Activated naive CD4-positive, alpha-beta T cell treated with anti-CD3 and anti-CD28 coated beads, Interleukin-2, amount 50 U/mL, for 24 hours (primary cell): ENCODE measurements at regions not wholly inside any gene's neighbourhood (a gene's known extent, or its start where the extent isn't known, plus 50 kb on each side); places are given as distances from the start of the nearest gene placed in this dataset.
"Not testable (repeated sequence)": the region's sequence is repeated elsewhere in the genome, so short reads cannot be mapped to it uniquely, and the experiment has no call there.

Experiments used
- H3K27ac Mint-ChIP-seq: one replicate; pipeline ENCODE4 v1.8.0; 2021; ENCODE audit warnings: mild to moderate bottlenecking, mixed read lengths
- H3K27me3 Mint-ChIP-seq: one replicate; pipeline ENCODE4 v1.8.0; 2021; ENCODE audit warnings: mixed read lengths
- H3K36me3 Mint-ChIP-seq: one replicate; pipeline ENCODE4 v1.8.0; 2021; ENCODE audit warnings: mixed read lengths
- H3K4me1 Mint-ChIP-seq: one replicate; pipeline ENCODE4 v1.8.0; 2021; ENCODE audit warnings: mixed read lengths
- H3K4me3 Mint-ChIP-seq: one replicate; pipeline ENCODE4 v1.8.0; 2021; ENCODE audit warnings: mild to moderate bottlenecking, mixed read lengths
- H3K9me3 Mint-ChIP-seq: one replicate; pipeline ENCODE4 v1.8.0; 2021; ENCODE audit warnings: mixed read lengths

DNA sequence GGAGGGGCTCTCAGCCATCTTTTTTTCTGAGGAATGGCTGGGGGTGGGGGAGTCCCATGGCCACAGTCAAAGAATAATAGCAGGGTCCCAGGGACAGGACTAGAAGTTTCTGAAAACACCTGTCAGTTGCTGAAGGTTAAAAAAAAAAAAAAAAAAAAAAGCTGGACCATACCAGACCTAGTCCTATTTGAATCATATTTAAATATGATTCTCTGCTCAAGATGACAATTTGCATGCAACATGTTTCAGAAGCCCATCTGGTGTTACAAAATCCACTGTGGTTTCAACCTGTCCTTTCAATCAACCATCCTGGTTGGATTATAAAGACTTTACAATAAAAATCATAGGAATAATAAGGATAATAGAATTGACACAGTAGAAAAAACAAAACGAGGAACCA, 153.7 kb downstream of the TENT5C start:
- H3K27ac Mint-ChIP-seq: no peak overlapping the region
- H3K27me3 Mint-ChIP-seq: no peaks in the 10 kb centered on the region
- no peak overlapping the region for H3K4me3 Mint-ChIP-seq
- peaks cover 6% of the 10 kb centered on the region for H3K4me1 Mint-ChIP-seq
- no peaks in the 10 kb centered on the region for H3K36me3 Mint-ChIP-seq
- no peaks in the 10 kb centered on the region for H3K9me3 Mint-ChIP-seq

DNA sequence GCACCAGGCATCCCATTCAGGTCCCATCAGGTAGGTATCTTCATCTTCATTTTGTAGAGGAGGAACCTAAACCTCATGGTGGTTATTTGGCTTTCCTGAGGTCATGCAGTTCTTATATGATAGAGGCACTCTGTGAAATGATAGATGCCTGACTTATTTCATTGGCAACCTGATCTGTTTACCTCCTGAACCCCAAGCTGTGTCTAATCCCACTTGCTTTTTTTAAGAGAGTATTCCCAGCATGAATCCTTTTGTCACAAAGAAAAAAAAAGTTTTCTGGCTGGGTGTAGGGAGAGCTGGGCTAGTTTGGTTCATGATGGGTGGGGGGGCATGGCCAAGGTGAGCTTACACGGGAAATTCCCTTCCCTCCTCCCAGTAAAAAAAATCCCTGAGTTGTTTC, 154.2 kb downstream of the TENT5C start:
- Mint-ChIP-seq H3K4me1 (peaks cover 6% of the 10 kb centered on the region), H3K27ac (no peak overlapping the region), H3K27me3 (no peaks in the 10 kb centered on the region), H3K9me3 (no peaks in the 10 kb centered on the region), H3K36me3 (no peaks in the 10 kb centered on the region), H3K4me3 (no peak overlapping the region)

DNA sequence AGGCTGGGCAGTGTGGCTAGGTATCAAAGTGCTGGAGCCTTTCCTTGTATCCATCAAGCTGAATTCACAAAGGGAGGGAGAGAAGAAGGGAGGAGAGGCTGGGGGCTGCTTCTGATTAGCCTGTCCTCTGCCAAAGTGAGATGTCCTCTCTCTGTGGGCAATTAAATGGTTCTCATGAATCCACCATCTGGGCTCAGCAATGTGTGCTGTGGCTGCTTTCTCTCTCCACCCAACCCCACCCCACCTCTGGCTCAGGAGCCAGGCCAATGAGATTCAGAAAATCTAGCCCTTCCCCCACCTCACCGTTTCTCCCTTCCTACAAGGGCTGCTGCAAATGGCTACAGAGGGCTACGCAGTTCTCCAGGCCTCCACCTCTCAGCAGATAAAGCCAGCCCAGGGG, 154.6 kb downstream of the TENT5C start:
- Mint-ChIP-seq H3K27ac (no peak overlapping the region), H3K36me3 (no peaks in the 10 kb centered on the region), H3K4me1 (peaks cover 6% of the 10 kb centered on the region), H3K4me3 (no peak overlapping the region), H3K27me3 (no peaks in the 10 kb centered on the region), H3K9me3 (no peaks in the 10 kb centered on the region)

DNA sequence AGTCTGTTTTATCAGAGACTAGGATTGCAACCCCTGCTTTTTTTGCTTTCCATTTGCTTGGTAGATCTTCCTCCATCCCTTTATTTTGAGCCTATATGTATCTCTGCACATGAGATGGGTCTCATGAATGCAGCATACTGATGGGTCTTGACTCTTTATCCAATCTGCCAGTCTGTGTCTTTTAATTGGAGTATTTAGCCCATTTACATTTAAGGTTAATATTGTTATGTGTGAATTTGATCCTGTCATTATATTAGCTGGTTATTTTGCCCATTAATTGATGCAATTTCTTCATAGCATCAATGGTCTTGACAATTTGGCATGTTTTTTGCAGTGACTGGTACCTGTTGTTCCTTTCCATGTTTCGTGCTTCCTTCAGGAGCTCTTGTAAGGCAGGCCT, 161.7 kb downstream of the GDAP2 start:
- Mint-ChIP-seq H3K36me3 (peaks cover 16% of the 10 kb centered on the region), H3K9me3 (peaks cover 26% of the 10 kb centered on the region), H3K27me3 (peaks cover 17% of the 10 kb centered on the region)
- not testable (repeated sequence) for H3K4me3 Mint-ChIP-seq, H3K27ac Mint-ChIP-seq, H3K4me1 Mint-ChIP-seq

DNA sequence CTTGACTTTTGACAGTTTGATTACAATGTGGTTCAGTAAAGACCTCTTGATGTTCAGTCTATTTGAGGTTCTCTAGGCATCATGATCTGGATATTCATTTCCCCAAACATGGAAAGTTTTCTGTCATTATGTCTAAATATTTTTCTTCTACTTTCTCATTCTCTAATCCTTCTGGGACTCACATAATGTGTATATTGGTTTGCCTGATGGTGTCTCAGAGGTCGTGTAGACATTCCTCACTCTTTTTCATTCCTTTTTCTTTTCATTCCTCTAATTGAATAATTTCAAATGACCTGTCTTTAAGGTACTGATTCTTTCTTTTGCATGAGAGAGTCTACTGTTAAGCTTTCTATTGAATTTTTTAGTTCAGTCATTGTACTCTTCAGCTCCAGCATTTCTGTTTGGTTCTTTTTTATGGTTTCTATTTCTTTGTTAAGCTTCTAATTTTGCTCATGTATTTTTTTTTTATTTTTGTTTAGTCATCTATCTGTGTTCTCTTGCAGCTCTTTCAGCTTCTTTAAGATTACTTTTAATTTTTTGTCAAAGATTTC, 158.4 kb downstream of the GDAP2 start:
- peaks cover 30% of the 10 kb centered on the region for H3K9me3 Mint-ChIP-seq
- no peak overlapping the region for H3K27ac Mint-ChIP-seq
- H3K27me3 Mint-ChIP-seq: peaks cover 21% of the 10 kb centered on the region

DNA sequence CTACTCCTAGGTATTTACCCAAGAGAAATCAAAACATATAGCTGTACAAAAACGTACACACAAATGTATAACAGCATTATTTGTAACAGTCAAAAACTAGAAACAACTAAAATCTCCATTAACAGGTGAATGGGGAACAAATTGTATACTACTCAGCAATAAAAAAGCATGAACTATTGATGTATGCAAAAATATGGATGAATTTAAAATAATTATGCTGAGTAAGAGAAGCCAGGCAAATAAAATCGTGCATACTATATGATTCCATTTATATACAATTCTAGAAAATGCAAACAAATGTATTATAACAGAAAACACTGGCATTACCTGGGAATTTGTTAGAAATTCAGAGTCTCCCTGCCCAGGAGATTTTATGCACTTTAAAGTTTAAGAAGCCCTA, 150.1 kb downstream of the GDAP2 start:
- Mint-ChIP-seq H3K27me3 (peaks cover 5% of the 10 kb centered on the region), H3K4me3 (no peak overlapping the region), H3K9me3 (no peaks in the 10 kb centered on the region), H3K4me1 (no peaks in the 10 kb centered on the region), H3K36me3 (peaks cover 2% of the 10 kb centered on the region), H3K27ac (no peak overlapping the region)

More for the DNA sequence above, 158.4 kb downstream of the GDAP2 start:
- H3K36me3 Mint-ChIP-seq: peaks cover 16% of the 10 kb centered on the region
- H3K4me3 Mint-ChIP-seq: no peak overlapping the region
- no peaks in the 10 kb centered on the region for H3K4me1 Mint-ChIP-seq

DNA sequence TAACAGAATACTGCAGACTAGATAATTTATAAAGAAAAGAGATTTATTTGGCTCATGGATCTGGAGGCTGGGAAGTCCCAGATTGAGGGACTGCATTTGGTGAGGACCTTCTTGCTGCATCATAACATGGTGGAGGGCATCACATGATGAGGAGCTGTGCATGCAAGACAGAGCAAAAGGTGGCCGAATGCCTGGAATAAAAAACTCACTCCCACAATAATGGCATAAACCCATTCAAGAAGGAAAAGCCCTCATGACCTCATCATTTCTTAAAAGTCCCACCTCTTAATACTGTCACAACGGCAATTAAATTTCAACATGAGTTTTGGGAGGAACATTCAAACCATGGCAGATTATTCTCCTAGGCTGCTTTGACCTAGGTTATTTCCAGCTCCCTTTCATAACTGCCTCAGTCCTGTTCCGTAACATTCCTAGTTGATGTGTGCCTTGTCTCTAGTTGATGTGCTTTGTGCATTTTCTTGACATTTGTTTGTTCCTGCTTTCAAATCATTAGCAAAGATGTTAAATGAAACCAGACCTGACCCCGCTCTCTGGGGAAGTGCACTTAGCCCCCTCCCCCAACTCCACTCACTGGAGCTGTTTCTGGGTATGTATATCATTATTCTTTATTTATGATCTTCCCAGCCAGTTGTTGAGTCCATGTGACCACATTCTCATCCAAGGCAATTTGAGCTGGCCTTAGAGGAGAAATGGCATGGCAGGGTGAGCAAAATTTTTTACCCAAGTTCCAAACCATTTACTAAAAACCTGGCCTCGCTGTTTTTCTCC, 148.5 kb downstream of the GDAP2 start:
- Mint-ChIP-seq H3K27me3 (peaks cover 4% of the 10 kb centered on the region), H3K27ac (no peak overlapping the region), H3K4me1 (peaks cover 6% of the 10 kb centered on the region), H3K9me3 (no peaks in the 10 kb centered on the region), H3K36me3 (peaks cover 2% of the 10 kb centered on the region), H3K4me3 (no peak overlapping the region)

DNA sequence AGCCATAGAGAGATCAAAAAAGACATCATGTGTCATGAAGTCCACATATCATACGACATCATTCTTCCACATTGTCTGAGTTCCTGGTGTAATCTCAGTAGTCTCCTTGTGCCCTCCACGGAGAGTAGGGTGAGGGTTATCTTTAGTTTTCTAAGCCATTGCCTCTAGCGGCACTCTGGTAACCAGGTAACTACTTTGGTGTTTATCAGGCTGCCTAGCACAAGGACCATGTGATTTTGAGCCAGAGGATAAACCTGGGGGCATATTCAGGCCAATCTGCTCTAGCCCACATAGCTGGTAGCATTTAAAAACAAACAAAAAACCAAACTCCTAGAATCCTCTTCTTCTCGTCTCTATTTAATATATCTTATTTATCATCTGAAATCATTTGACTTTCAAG, 147.4 kb downstream of the GDAP2 start:
- H3K27ac Mint-ChIP-seq: no peak overlapping the region
- peaks cover 6% of the 10 kb centered on the region for H3K4me1 Mint-ChIP-seq
- H3K36me3 Mint-ChIP-seq: peaks cover 2% of the 10 kb centered on the region
- peaks cover 8% of the 10 kb centered on the region for H3K27me3 Mint-ChIP-seq
- no peaks in the 10 kb centered on the region for H3K9me3 Mint-ChIP-seq
- H3K4me3 Mint-ChIP-seq: no peak overlapping the region

DNA sequence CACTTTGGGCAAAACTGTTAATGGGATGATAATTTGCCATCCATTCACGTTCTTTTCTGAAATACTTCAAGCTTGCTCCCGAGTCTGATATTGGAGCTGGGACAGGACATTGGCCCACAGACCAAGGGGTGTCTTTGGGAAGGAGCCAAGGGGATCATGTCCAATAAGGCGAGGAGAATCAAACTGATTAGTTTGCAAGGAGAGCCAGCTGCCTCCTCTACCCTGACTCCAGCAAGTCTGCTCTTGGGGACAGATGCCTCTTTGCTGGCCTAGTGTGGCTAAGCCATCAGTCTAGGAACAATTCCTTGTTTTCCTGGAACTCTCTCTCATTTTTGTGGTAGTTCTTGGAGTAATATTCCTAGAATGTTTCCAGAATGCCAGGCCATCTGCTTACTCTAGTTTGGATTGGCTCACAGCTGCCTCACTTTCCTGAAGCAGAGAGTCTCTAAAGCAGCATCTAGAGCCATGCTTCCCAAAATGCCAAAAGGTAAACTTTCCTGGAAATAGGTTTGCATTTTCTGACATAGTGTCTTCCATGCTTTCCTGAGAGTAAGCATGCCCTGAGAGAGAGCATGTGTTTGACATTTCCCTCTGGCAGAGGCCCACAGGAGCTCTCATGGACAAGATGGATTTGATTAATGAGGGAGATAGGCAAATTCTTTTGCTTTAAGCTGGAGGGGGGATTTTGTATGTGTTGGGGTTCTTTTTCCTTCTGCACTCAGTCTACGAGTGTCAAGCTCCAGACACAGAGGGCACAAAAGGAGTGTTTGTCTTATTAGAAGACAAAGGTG, 145.6 kb downstream of the GDAP2 start:
- Mint-ChIP-seq H3K4me1 (peaks cover 6% of the 10 kb centered on the region), H3K27ac (no peak overlapping the region), H3K9me3 (no peaks in the 10 kb centered on the region), H3K4me3 (no peak overlapping the region), H3K36me3 (no peaks in the 10 kb centered on the region), H3K27me3 (peaks cover 5% of the 10 kb centered on the region)

DNA sequence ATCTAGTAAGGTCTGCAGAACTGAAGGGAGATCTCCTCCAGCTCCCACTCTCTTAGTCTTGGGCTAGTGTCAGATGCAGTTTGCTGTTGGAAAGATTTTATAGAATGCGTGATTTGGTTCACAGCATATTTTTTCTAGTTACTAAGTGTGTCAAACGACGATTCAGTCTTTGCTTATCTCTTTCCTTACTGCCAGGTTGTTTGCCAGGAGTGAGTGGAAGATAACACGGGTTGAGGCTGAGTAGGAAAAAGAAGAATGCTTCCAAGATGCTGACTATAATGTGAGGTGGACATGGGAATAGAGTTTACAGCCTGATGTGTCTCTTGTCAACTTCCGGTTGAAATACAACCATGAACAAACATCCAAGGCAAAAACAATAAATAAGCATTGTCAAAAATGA, 141.4 kb downstream of the GDAP2 start:
- H3K27ac Mint-ChIP-seq: no peak overlapping the region
- no peaks in the 10 kb centered on the region for H3K36me3 Mint-ChIP-seq
- no peaks in the 10 kb centered on the region for H3K9me3 Mint-ChIP-seq

DNA sequence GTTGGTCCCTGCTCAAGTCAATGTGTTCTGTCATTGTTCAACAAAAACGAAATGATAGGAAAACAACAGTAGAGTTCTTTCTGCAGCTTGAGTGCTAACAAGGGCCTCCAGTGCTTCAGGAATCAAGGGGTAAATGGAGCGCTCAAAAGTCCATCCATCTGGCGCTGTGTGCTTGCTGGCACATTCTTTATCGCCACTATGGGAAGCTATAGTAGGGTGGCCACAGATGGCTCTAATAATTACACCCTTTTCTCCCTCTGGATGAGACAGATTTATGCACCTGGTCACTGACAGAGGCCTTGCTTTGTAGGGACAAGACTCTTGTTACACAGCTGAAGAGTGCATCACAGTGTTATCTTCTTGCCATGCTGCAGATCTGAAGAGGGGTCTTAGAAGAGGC, 136.0 kb downstream of the GDAP2 start:
- Mint-ChIP-seq H3K9me3 (no peaks in the 10 kb centered on the region), H3K4me1 (no peaks in the 10 kb centered on the region), H3K27ac (no peak overlapping the region), H3K36me3 (no peaks in the 10 kb centered on the region), H3K27me3 (peaks cover 5% of the 10 kb centered on the region), H3K4me3 (no peak overlapping the region)

More for the DNA sequence above, 141.4 kb downstream of the GDAP2 start:
- Mint-ChIP-seq H3K4me1 (peaks cover 6% of the 10 kb centered on the region), H3K4me3 (no peak overlapping the region), H3K27me3 (peaks cover 9% of the 10 kb centered on the region)

DNA sequence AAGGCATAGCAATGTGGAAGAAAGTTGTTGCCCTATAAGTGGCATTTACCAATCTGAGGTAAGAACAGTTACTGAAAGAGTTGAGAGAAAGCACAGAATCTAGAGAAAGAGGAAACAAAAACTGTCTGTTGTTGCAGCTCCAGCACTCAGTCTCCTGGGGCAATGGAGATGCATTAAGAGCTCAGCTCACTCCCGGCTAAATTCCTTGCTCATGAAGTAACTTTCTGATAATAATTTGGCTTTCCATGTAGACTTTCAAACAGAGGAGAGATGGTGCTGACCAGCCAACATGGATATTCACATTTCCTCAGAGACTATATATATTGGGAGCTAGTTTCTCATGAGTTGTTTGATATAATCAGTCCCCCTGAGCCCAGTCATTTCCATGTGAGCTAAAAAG, 135.3 kb downstream of the GDAP2 start:
- Mint-ChIP-seq H3K27me3 (peaks cover 5% of the 10 kb centered on the region), H3K4me1 (no peaks in the 10 kb centered on the region), H3K27ac (no peak overlapping the region), H3K9me3 (no peaks in the 10 kb centered on the region), H3K36me3 (no peaks in the 10 kb centered on the region), H3K4me3 (no peak overlapping the region)

DNA sequence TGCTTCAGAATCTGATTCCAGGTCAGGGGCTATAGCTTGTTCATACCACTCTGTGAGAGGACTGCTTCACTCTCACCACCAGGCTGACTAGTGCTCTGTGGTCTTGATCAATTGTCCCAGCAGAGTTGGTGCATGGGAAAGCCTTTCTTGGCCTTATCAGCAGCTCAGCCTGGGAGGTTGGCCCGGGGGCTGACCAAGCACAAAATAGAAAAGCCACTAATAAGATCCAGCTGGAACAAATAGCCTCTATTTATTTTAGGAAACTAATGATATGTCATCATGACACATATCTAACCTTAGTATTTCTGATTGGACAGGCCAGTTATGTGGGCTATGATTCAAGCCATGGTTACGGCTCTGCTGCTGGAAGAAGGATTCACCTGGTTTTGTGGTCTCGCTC, 134.2 kb downstream of the GDAP2 start:
- Mint-ChIP-seq H3K4me1 (no peaks in the 10 kb centered on the region), H3K9me3 (no peaks in the 10 kb centered on the region), H3K4me3 (no peak overlapping the region), H3K27me3 (peaks cover 9% of the 10 kb centered on the region), H3K27ac (no peak overlapping the region), H3K36me3 (no peaks in the 10 kb centered on the region)

DNA sequence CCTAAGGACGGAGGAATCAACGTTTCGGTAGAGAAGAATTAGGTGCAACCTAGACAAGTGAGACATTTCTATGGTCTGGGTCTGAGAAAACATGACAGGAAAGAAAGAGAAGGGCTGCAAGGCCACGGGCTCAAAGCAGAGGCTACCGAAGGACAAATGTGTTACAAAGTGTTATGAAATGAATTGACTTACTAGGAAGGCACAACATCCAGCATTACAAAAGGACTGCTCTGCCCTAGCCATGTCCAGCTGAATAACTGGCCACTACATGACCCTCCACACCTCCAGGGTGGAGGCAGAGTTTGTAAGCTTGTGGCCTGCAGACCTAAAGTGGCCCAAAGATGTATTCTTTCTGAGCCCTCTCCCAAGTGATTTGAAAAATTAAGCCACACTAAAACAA, 133.6 kb downstream of the GDAP2 start:
- H3K4me3 Mint-ChIP-seq: no peak overlapping the region
- no peaks in the 10 kb centered on the region for H3K4me1 Mint-ChIP-seq
- H3K36me3 Mint-ChIP-seq: no peaks in the 10 kb centered on the region
- H3K9me3 Mint-ChIP-seq: no peaks in the 10 kb centered on the region
- H3K27me3 Mint-ChIP-seq: peaks cover 9% of the 10 kb centered on the region
- H3K27ac Mint-ChIP-seq: no peak overlapping the region

DNA sequence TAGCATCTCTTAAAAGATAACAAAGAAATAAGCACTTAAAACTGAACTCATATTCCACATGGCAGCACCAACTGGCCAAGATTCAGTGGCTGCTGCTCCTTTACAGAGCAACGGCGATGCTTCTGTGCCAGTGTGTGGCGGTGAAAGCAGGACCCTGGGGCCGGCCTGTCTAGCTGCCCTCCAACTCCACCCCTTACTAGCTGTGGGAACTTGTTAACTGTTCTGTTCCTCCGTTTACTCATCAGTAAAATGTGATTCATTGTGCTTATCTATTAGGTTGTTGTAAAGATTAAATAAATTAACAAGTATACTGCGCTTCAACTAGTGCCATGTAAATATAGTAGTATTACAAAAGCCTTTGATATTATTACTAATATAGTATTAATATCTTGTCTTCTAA, 133.2 kb downstream of the GDAP2 start:
- Mint-ChIP-seq H3K9me3 (no peaks in the 10 kb centered on the region), H3K36me3 (no peaks in the 10 kb centered on the region), H3K4me3 (no peak overlapping the region), H3K27me3 (peaks cover 9% of the 10 kb centered on the region), H3K4me1 (no peaks in the 10 kb centered on the region), H3K27ac (no peak overlapping the region)

DNA sequence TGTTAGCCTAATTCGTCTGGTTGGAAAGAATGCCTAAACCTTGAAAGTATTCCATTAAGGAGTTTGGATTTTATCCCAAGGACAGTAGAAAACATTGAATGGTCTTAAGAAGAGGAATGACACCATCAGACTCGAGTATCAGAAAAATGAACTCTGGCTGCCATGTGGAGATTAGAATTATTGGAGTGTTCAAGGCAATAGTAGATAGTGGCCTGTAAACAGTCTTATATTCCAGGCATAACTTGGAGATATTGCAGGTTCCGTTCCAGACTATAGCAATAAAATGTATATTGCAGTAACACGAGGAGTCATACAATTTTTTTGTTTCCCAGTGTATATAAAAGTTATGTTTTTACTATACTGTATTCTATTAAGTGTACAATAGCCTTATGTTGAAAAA, 130.9 kb downstream of the GDAP2 start:
- Mint-ChIP-seq H3K4me3 (no peak overlapping the region), H3K27me3 (peaks cover 7% of the 10 kb centered on the region), H3K27ac (no peak overlapping the region), H3K36me3 (no peaks in the 10 kb centered on the region), H3K9me3 (no peaks in the 10 kb centered on the region), H3K4me1 (no peaks in the 10 kb centered on the region)
